HepG2 (cell line): ENCODE measurements at regions not wholly inside any gene's neighbourhood (a gene's known extent, or its start where the extent isn't known, plus 50 kb on each side); places are given as distances from the start of the nearest gene placed in this dataset.

Source experiments
- ATAC-seq: fragments of 200-7000 bp; cut with Tn5 transposase; 3 replicates; pipeline ENCODE4 v1.9.1; 2020; ENCODE audit warnings: mild to moderate bottlenecking, moderate library complexity
- BruUV-seq: library from RNA; stranded (reverse); fragments of 400-500 nt; replicated peaks from 2 replicates; lab custom pipeline; 2021; lab: Mats Ljungman, UMichigan
- CTCF ChIA-PET: fragments of 300-600 bp; formaldehyde crosslinking; extraction: SDS; loops from one replicate; lab custom pipeline; 2021; ENCODE audit warnings: low total read pairs, inconsistent platforms, low intra/inter-chr PET ratio; lab: Yijun Ruan, JAX
- POLR2A ChIA-PET: fragments of 350-600 bp; sonication (Branson Sonifier 250); formaldehyde crosslinking; loops from one replicate; lab custom pipeline; 2020; ENCODE audit warnings: antibody characterized with exemption, inconsistent platforms; lab: Yijun Ruan, JAX
- DNase-seq: peaks from one replicate; pipeline ENCODE4 v3.0.0-alpha.2; 2015; ENCODE audit warnings: low spot score
- FAIRE-seq: peaks from 3 replicates; lab custom pipeline; 2011; peaks lifted over from hg19 to GRCh38; lab: Jason Lieb, UNC
- H2AFZ ChIP-seq: one replicate; pipeline ENCODE4 v1.6.1; 2011; ENCODE audit warnings: low read length, inconsistent platforms
- H3K27ac ChIP-seq: fragments of 300-600 bp; 3 replicates; pipeline ENCODE4 v1.8.0; 2011; ENCODE audit warnings: mixed run types, mild to moderate bottlenecking, mixed read lengths, low read length, inconsistent platforms; ENCODE audit not compliant: insufficient read depth; ENCODE audit errors: extremely low read length
- H3K27me3 ChIP-seq, 2 experiments: fragments of 200-600 bp in 1 of 2; 2 replicates in 1 of 2; 3 replicates in 1 of 2; pipeline versions ENCODE4 v1.6.0 to v1.8.0; 2011; ENCODE audit warnings: low read length in 2 of 2, mild to moderate bottlenecking in 2 of 2, moderate library complexity in 2 of 2, inconsistent platforms in 1 of 2; ENCODE audit not compliant: insufficient read depth in 2 of 2, control insufficient read depth in 1 of 2
- H3K36me3 ChIP-seq, 2 experiments: fragments of 200-600 bp in 1 of 2; replicated peaks in 1 of 2; 2 replicates in 1 of 2; 3 replicates in 1 of 2; pipeline versions ENCODE4 v1.5.1 to v1.8.0; 2011; ENCODE audit warnings: low read length in 2 of 2, inconsistent platforms in 1 of 2; ENCODE audit not compliant: insufficient read depth in 2 of 2, control insufficient read depth in 1 of 2
- H3K4me1 ChIP-seq: 2 replicates; pipeline ENCODE4 v1.5.1; 2012; ENCODE audit warnings: low read length, inconsistent platforms; ENCODE audit not compliant: insufficient read depth
- H3K4me2 ChIP-seq: 2 replicates; pipeline ENCODE4 v1.6.0; 2011; ENCODE audit warnings: low read depth, low read length, inconsistent platforms
- H3K4me3 ChIP-seq, 3 experiments: fragments of 200-600 bp in 1 of 3; sonication (generic), shearing (Covaris generic) in 1 of 3; replicated peaks in 1 of 3; 2 replicates each; pipeline ENCODE4 v1.5.1; 2011 to 2016; ENCODE audit warnings: low read length in 3 of 3, inconsistent platforms in 2 of 3, low read depth in 2 of 3, mild to moderate bottlenecking in 2 of 3, control low read depth in 1 of 3, mixed read lengths in 1 of 3; ENCODE audit not compliant: insufficient read depth in 1 of 3
- H3K79me2 ChIP-seq: one replicate; pipeline ENCODE4 v1.6.1; 2011; ENCODE audit warnings: low read length, inconsistent platforms; ENCODE audit not compliant: insufficient read depth
- H3K9ac ChIP-seq: 2 replicates; pipeline ENCODE4 v1.6.0; 2011; ENCODE audit warnings: mild to moderate bottlenecking, low read depth, low read length, inconsistent platforms; ENCODE audit not compliant: insufficient read depth
- H3K9me3 ChIP-seq: 2 replicates; pipeline ENCODE4 v1.5.1; 2012; ENCODE audit warnings: mild to moderate bottlenecking, low read length
- H4K20me1 ChIP-seq: 2 replicates; pipeline ENCODE4 v1.6.0; 2011; ENCODE audit warnings: inconsistent platforms, mild to moderate bottlenecking, low read length, moderate library complexity; ENCODE audit not compliant: insufficient read depth
- AHDC1 ChIP-seq: sonication (generic); formaldehyde crosslinking; IDR thresholded peaks from 2 replicates; pipeline ENCODE4 v1.5.1; 2020; ENCODE audit warnings: mild to moderate bottlenecking, missing genetic modification reagents, borderline replicate concordance
- ARNT2 ChIP-seq: sonication (generic); formaldehyde crosslinking; IDR thresholded peaks from 2 replicates; pipeline ENCODE4 v1.8.0; 2022; ENCODE audit warnings: mild to moderate bottlenecking, low read depth, missing genetic modification reagents, moderate library complexity
- FOXA3 ChIP-seq: IDR thresholded peaks from 2 replicates; pipeline ENCODE4 v1.6.1; 2016; ENCODE audit warnings: missing genetic modification reagents, missing compliant biosample characterization
- GFI1 ChIP-seq: sonication (generic); formaldehyde crosslinking; IDR thresholded peaks from 2 replicates; pipeline ENCODE4 v1.5.0; 2020; ENCODE audit warnings: missing genetic modification reagents, mild to moderate bottlenecking, borderline replicate concordance
- HOXA3 ChIP-seq: sonication (generic); formaldehyde crosslinking; IDR thresholded peaks from 2 replicates; pipeline ENCODE4 v1.5.0; 2020; ENCODE audit warnings: missing genetic modification reagents
- NR2F1 ChIP-seq, 2 experiments: fragments of 450-650 bp in 1 of 2; formaldehyde crosslinking in 1 of 2; IDR thresholded peaks; 2 replicates each; pipeline versions ENCODE4 v1.5.0 to v1.6.1; 2016 to 2020; ENCODE audit warnings: mild to moderate bottlenecking in 1 of 2, missing compliant biosample characterization in 1 of 2, missing genetic modification reagents in 1 of 2, moderate library complexity in 1 of 2
- SMAD3 ChIP-seq: sonication (generic); formaldehyde crosslinking; IDR thresholded peaks from 2 replicates; pipeline ENCODE4 v1.4.0; 2020; ENCODE audit warnings: missing genetic modification reagents
- ZBTB33 ChIP-seq: sonication (generic); formaldehyde crosslinking; IDR thresholded peaks from 2 replicates; pipeline ENCODE4 v1.4.0; 2020; ENCODE audit warnings: missing genetic modification reagents
- ZBTB39 ChIP-seq: sonication (generic); formaldehyde crosslinking; IDR thresholded peaks from 2 replicates; pipeline ENCODE4 v1.5.0; 2020; ENCODE audit warnings: missing genetic modification reagents
- ZEB1 ChIP-seq: IDR thresholded peaks from 2 replicates; pipeline ENCODE4 v1.6.1; 2012; ENCODE audit warnings: mild to moderate bottlenecking, low read depth, inconsistent platforms; ENCODE audit not compliant: insufficient replicate concordance
- ZNF317 ChIP-seq: sonication (generic); formaldehyde crosslinking; IDR thresholded peaks from 2 replicates; pipeline ENCODE4 v1.5.0; 2020; ENCODE audit warnings: mild to moderate bottlenecking, missing genetic modification reagents
- ZNF430 ChIP-seq: sonication (generic); formaldehyde crosslinking; IDR thresholded peaks from 2 replicates; pipeline ENCODE4 v1.9.0; 2021; ENCODE audit warnings: mild to moderate bottlenecking, missing genetic modification reagents
- ZNF512 ChIP-seq: sonication (generic); formaldehyde crosslinking; IDR thresholded peaks from 2 replicates; pipeline ENCODE4 v1.4.0; 2020; ENCODE audit warnings: mild to moderate bottlenecking, missing genetic modification reagents
- WGBS: methylation state at CpG from one replicate; pipeline ENCODE4 v1.1.6; 2017; ENCODE audit warnings: low lambda C conversion rate; 5-methylcytosine and 5-hydroxymethylcytosine counted together
- in situ Hi-C: cut with HindIII; loops from 2 replicates; pipeline ENCODE4 v1.10.0; 2017; ENCODE audit warnings: low pct_unique_long_range_greater_than_20kb; ENCODE audit not compliant: extremely low pct_ligation_motif_present
- intact Hi-C: fragments of 100-400 bp; cut with micrococcal nuclease; formaldehyde crosslinking; loops from one replicate; pipeline ENCODE4 v1.10.0; 2022; ENCODE audit not compliant: unreplicated experiment

GRCh38 chr4:133493776-133494175, 344.7 kb downstream of the PCDH10 start (continued):
- TF ChIP-seq NR2F1 (CRISPR knock-in tag; IDR thresholded peaks at IDR 0.05) (no peak), ZEB1 (no peak), ARNT2 (CRISPR knock-in tag) (no peak), ZNF317 (CRISPR knock-in tag) (no peak), HOXA3 (CRISPR knock-in tag) (no peak), SMAD3 (CRISPR knock-in tag) (no peak), GFI1 (CRISPR knock-in tag) (no peak), ZNF430 (CRISPR knock-in tag) (no peak)

GRCh38 chr4:133493241-133493640, 344.1 kb downstream of the PCDH10 start:
- intact Hi-C loops = no loop called here
- TF ChIP-seq AHDC1 (CRISPR knock-in tag) (no peak), FOXA3 (CRISPR knock-in tag) (no peak), ZBTB33 (CRISPR knock-in tag) (no peak), ZNF512 (CRISPR knock-in tag) (no peak), ZBTB39 (CRISPR knock-in tag) (no peak)

More at GRCh38 chr4:133493241-133493640, 344.1 kb downstream of the PCDH10 start:
- BruUV-seq = no TSS peak
- Histone ChIP-seq H3K27me3 (no peaks in the 10 kb centered on the region), H3K27ac (no peak overlapping the region), H3K9me3 (no peaks in the 10 kb centered on the region), H3K4me3 (no peak overlapping the region), H3K4me2 (no peak overlapping the region), H3K4me1 (no peaks in the 10 kb centered on the region), H3K9ac (no peak overlapping the region), H3K36me3 (no peaks in the 10 kb centered on the region), H2AFZ (no peak overlapping the region), H4K20me1 (no peaks in the 10 kb centered on the region), H3K79me2 (no peaks in the 10 kb centered on the region)
- ChIA-PET CTCF (no interaction called here), POLR2A (no interaction called here)
- DNase-seq (no peak), ATAC-seq (no peak), FAIRE-seq (no peak)
- WGBS = 0% methylated on average over 1 of the region's 1 CpG
- in situ Hi-C loops = no loop called here
